Neural cell (in vitro differentiated cells): ENCODE measurements at regions not wholly inside any gene's neighbourhood (a gene's known extent, or its start where the extent isn't known, plus 50 kb on each side); places are given as distances from the start of the nearest gene placed in this dataset.
"Not testable (repeated sequence)": the region's sequence is repeated elsewhere in the genome, so short reads cannot be mapped to it uniquely, and the experiment has no call there.

Source experiments
- CTCF ChIP-seq: fragments of 450-650 bp; IDR thresholded peaks from 2 replicates; pipeline ENCODE4 v1.5.1; 2014; ENCODE audit warnings: antibody characterized with exemption, mild to moderate bottlenecking, moderate library complexity; ENCODE audit not compliant: poor library complexity, severe bottlenecking
- POLR2AphosphoS5 ChIP-seq: IDR thresholded peaks from 2 replicates; pipeline ENCODE4 v1.6.1; 2012
- RAD21 ChIP-seq: fragments of 450-650 bp; conservative IDR thresholded peaks from 2 replicates; pipeline ENCODE4 v1.6.1; 2014; ENCODE audit warnings: antibody characterized with exemption, mild to moderate bottlenecking, moderate library complexity
- REST ChIP-seq: IDR thresholded peaks from 2 replicates; pipeline ENCODE4 v1.6.1; 2012; ENCODE audit warnings: borderline replicate concordance
- SMC3 ChIP-seq: fragments of 450-650 bp; conservative IDR thresholded peaks from 2 replicates; pipeline ENCODE4 v1.6.1; 2014; ENCODE audit warnings: antibody characterized with exemption, mild to moderate bottlenecking, moderate library complexity; ENCODE audit not compliant: poor library complexity

- not testable (repeated sequence) for TF ChIP-seq POLR2AphosphoS5, CTCF, RAD21, REST, SMC3
These were observed 262.3 kb upstream of the PLGLB1 start for GRCh38 chr2:87283735-87284470.
